Activated CD4-positive, CD25-positive, alpha-beta regulatory T cell treated with anti-CD3 and anti-CD28 coated beads, Interleukin-2, amount 50 U/mL, for 24 hours (primary cell): ENCODE measurements at regions not wholly inside any gene's neighbourhood (a gene's known extent, or its start where the extent isn't known, plus 50 kb on each side); places are given as distances from the start of the nearest gene placed in this dataset.

ENCODE experiments used
- ATAC-seq, 2 donors: fragments of 150-1000 bp; cut with Tn5 transposase; one replicate each; pipeline ENCODE4 v1.10.0; 2021; ENCODE audit warnings: mild to moderate bottlenecking in 1 of 2, moderate library complexity in 1 of 2

DNA sequence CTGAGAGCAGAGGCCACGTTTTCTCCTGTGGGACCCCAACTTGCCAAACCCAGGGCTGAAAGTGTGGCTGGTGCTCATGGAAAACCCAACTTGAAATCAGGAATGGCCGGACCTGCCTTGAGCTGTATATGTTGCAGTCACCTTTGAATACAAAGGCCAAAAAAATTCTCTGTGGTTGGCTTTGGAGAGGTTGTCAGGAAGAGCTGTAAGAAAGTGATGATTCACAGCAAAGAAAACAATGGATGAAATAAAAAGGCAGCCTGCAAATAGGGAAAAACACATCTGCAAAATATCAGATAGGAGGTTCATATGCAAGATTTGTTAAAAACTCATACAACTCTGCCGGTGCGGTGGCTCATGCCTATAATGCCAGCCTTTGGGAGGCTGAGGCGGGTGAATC, 715.8 kb downstream of the UQCRFS1 start:
- ATAC-seq: no peak

DNA sequence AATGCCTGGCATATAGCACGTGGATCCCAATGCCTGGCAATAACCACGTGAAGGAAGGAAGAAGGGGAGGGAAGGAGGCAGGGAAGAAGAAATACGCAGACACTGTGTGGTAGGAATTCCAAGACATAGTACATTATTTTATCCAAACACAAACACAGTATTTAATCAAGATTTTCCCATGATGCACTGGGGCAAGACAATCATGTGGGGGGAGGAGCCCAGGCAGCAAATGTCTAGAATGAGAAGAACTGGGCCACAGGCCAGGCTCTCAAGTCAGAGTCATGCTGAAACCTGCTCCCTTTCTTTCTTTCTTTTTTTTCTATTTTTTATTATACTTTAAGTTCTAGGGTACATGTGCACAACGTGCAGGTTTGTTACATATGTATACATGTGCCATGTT, 717.9 kb downstream of the UQCRFS1 start:
- ATAC-seq: no peak

DNA sequence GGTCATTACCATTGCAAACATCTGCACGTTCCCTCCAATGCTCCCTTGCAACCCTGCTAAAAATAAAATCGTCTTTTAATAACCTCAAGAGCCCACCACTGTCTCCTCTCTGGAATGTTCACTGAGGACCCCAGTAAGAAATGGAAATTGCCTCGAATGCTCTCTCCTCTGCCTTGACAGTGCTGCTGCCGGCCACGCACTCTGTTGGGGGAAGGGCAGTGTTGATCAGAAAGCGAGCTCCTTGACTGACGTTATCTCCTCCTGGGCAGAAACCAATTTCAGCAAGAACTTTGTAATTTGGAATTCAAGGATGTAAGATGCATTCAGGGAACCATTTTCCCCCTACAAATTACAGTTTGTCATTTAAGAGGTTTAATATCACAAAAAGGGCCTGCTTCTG, 718.5 kb downstream of the UQCRFS1 start:
- no peak for ATAC-seq

DNA sequence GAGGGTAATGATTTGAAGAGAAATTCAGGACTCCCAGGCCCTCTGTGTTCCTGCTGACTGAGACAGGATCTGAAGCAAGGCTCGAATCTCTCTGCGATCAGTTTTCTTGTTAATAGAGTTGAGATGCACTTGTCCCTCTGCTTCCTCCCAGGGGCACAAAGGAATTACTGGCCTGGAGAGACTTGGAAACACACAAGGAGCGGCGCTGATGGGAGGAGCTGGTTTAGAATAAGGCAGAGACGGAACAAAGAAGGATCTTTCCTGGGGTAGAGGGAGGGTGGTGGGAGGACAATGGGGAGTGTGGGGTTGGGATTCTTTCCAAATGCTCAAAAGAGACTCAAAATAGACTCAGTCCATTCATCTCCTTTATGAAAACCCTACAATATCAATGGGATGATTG, 719.1 kb downstream of the UQCRFS1 start:
- no peak for ATAC-seq

DNA sequence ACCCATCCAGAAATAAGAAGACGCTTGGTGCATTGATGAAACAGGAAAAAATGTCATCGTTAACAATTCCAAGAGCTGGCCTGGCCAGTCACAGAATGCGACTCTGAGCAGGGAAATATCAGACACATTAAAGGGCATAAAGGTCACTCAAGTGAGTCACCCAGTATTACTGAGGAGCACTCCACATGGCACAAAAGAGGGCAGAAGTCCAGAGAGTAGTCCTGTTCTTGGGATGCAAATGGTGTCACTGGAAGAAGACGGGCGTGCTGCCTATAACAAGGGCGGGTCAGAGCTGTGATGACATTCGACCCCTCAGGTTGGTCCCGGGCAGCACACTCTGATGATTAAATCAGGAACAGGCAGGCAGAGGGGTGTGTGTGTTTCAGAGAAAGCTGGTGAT, 720.3 kb downstream of the UQCRFS1 start:
- ATAC-seq: no peak

DNA sequence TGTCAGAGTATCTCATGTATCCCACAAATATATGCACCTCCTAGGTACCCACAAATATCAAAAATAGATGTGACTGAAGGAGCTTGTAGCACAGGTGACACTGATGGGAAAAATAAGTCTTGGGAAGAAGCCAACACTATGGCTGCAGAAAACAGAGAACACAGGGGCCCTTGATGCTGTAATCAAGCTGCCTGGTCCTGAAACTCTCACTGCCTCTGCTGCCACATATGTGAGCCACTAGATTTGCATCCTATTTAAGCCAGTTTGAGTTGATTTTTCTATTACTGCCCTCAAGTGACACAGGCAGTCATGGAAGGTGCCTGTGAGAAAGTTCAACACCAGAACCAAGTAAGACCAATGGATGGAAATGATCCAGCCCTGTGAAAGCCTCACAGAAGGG, 720.8 kb downstream of the UQCRFS1 start:
- ATAC-seq: no peak

DNA sequence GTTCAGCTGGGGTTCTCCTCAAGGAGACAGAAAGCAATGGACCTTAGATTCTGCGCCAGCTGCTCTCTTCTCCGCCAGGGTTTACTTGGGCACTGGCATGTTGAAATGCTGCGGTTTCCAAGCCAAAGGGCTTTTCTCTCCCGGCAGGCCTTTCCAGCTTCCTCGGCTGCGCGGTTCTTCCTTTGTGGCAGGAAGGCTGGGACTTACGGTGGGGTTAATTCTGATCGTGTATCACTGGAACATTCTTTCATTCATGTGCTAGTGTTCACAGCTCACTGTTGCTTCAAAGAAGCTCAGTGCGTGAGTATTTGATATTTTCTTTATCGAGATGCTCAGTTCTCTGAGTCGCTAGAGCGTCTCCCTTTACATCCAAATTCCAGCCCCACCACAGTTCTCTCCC, 723.2 kb downstream of the UQCRFS1 start:
- no peak for ATAC-seq

DNA sequence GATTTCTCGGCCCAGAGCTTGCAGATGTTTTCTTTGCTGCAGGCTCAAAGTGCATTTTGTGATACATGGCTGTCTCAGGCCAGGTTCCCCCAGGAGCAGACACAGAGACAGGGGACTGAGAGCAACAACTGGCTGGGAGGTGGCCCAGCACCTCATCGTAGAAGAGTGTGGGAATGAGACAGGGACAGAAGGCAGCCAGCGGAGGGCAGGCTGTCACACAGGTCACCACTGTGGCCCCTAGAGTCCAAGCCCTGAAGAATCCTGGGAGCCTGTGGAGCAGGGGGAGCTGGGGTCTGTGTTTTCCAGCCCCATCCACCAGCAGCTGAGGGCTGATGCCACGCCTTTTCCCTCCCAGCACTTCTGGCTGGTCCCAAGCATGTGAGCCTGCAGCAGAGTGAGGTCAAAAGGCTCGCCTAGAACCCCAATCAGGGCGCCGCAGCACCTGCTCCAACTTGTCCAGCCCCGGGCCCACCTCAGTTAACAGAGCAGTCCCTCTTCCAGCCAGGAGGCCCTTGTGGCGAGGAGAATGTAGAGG, 723.8 kb downstream of the UQCRFS1 start:
- ATAC-seq: no peak

DNA sequence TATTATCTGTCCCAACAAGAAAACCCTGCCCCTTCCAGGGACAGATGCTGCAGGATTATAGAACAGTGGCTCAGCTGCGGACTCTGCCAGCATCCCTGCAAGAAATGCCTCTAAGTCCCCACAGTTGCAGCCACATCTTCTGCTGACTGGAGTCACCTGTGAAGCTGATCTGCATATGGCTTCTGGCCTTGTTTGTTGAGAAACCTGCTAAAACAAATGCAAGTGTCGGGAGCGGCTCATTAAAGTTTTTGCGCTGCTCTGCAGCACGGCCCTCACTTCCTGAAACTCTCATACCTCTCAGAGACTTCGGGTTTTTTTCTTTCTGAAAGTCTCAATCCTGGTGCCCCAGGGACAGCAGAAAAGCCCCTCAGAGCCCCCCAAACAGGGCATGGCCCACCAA, 725.0 kb downstream of the UQCRFS1 start:
- ATAC-seq: no peak

DNA sequence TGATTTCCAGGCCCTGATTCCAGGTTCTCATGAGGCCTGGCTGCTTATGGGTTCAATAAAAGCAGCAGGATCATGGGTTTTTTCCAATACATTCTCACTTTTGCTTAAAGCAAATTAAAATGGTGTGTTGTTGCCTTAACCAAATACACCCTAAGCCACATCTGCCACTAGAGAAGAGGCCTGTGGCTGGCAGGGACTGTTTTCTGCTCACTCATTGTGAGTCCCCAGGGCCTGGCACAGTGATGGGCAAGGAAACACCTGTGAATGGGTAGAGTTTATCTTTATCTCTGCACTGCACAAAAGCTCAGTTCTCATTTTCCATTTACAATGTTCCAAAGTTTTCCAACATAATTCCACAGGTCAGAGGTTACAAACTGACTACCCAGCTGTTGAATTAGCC, 726.0 kb downstream of the UQCRFS1 start:
- ATAC-seq: no peak

DNA sequence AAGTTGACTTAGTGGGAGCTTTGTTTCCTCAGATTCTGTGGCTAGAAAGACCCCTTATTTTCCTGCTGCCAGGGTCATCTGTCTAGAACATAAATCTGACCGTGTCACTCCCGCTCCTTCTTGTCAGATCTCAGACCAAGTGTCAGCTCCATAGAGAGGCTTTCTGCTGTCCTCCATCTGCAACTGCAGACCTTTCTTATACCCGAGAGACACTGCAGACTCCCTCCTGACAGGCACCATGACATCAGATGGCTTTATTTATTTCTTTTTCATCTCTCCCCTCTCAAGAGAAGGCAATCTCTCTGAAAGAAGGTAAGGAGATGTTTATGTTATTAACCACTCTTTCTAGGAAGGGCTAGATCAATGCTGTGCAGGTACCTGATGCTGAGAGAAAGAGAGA, 726.5 kb downstream of the UQCRFS1 start:
- no peak for ATAC-seq

DNA sequence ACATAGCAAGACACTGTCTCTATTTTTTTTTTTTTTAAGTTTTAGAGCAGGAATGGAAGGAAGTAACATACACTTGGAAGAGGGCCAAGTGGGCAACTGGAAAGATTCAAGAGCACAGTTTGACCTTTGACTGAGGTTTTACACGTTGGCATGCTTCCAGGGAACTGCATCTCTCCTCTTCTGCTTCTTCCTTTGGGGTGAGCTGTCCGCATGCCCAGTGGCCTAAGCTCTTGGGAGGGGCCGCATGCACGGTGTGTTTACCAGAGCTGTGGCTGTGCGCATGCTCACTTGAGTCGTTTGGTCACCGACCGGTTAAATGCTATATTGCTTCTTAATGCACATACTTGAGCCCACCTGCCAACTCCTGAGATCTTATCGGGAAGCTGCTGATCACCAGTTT, 727.7 kb downstream of the UQCRFS1 start:
- ATAC-seq: no peak

DNA sequence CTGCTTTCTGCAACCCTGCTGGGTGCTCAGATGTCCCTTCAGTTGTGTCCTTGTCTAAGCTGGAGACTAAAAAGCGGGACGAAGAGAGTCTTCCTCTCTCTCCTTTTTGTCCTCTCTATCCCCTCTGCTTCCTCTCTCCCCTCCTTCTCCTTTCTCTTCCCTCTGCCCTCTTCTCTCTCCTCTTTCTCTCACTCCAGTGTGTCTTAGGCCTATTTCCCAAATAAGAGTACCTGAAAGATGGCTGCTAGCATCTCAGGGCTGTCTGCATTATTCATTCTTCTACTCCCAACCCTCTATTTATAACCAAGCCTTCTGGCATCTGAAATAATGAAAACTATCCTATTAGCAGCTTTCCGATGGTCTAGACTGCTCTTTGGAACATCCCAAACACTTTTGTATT, 729.8 kb downstream of the UQCRFS1 start:
- no peak for ATAC-seq

DNA sequence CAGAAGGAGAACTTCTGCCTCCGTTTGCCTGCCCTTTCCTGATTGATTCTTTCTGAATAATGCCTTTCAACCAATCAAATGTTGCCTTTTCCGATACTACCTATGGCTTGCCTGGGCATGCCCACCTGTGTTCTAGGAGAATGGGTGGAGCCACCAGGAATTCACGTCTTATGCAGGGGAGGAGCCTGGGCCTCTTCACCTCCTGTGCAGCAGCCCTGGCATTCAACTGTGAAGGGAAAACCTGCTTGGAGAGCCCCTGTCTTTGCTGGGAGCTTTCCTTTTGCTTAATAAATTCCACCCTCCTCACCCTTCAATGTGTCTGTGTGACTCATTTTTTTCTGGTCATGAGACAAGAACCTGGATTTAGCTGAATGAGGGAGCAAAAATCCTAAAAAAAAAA, 730.7 kb downstream of the UQCRFS1 start:
- no peak for ATAC-seq

DNA sequence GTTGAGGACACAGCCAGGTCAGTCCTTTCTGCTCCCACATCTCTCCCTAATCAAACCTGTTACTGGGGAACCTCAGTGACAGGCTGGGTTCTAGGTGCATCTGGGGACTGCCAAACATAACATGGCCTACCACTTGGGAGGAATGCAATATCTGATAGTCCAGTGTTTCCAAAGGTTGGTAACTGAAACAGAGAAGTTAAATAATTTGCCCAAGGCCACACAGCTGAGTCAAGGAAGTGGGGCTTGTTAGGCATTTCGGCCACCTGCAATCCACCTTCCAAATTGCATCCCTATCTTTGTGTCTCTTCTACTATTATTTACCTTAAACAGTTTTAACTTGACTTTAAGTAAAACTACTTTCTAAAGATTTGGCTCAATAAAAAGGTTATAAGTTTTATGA, 731.3 kb downstream of the UQCRFS1 start:
- no peak for ATAC-seq

DNA sequence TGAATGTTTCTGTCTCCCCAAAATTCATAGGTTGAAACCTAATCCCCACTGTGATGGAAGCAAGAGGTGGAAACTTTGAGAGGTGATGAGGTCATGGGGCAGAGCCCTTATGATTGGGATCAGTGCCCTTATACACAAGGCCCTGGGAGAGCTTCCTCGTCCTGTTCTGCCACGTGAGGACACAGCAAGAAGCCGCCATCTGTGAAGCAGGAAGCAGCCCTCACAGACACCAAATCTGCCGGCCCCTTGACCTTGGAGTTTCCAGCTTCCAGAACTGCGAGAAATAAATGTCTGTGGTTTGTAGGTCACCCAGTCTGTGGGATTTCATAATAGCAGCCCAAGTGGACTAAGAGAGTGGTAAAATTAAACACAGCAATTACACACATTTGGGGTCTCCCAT, 737.4 kb downstream of the UQCRFS1 start:
- no peak for ATAC-seq

DNA sequence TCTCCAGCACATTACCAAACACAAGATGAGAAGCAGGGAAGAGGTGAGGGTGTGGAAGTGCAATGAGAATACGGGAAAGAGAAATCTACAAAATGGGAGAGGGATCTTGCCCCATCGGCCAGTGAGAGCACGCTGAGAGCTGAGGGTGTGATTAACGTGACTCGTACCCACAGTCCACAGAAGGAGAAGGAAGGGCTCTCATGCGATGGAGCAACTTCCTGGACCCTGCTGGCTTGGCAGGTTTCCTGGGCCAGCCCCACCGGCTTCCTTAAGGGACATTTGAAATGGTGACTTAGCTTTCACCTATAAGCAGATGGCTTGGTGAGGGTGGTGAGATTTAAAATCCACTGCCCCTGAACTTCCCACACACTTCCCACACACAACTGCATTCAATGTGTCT, 740.1 kb downstream of the UQCRFS1 start:
- no peak for ATAC-seq

DNA sequence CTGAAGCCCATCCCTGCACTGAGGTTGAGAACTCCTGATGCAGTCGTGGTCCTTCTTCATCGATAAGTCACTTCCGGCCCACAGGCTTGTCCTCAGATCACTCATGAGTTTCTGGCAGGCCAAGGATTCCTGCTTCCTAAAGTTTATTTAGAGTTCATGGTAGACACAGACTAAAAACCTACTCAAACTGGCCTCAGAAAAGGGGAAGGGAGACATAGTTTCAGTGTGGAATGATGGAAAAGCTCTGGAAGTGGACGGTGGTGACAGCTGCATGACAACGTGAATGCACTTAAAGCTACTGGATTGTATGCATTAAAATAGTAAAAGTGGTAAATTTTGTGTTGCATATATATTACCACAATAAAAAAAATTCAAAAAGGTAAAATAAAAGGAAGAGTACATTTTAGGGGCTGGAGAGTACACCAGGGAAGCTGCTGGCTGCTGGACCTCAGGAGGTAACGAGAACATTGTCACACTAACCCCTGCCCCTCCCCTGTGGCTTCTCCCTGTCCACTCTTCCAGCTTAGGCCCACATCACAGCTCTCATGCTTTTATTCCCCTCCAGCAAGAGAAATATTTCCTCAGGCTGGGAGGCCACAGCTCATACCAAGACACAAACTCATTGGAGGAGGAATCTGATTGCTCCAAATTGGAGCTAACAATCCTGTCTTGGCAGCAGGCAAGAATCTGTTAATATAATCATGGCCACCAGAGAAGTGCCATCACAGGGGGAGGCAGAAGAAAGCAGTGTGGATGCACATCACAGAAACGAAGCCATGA, 741.0 kb downstream of the UQCRFS1 start:
- ATAC-seq: no peak

DNA sequence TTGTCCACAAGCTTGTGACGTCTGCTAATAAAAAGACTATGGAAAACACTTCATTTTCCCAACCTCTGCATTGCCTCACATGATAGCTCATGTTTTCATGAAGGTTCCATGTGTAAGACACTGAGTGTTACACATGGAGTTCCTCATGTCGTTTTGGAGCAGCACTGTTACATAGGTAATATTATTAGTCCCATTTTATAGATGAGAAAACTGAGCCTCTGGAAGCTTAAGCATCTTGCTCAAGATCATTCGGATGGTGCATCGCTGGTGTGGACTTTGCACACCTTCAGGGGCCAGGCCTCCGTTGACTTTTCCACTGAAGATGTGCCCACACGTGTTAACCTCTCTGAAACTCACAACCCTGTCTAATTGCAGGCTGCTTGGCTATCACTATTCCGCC, 743.4 kb downstream of the UQCRFS1 start:
- ATAC-seq: no peak

DNA sequence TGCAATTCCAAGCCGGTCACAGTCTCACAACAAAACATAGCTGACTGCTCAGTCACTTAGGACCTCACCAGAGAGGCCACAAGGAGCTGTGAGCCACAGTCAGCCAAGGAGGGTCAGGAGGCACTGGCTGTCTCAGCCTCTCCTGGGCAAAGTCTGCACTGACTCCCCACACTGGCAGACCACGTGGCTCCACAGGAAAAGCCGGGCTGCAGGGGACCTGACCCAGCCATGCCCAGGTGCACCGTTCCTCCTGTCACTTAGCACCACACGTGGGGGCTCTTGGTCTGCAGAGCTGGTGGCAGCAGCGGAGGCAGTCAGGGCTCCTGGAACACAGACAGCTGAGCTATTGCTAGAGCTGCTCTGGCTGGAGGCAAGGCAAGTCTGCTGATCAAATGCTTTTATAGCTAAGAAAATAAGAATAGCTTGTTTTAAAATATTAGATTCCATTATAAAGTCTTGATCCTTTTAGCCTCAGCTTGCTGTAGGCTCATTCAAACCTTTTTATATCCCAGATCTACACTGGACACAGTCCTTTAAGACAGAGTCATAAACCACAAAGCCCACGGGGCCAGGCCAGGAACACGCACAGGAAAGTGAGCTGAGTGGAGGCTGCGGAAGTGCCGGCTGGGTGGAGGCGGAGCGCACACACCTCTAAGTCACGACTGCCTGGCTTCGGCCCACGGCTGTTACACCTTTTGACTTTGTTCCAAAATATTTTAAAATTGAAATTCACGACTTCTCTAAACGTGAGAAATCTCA, 744.1 kb downstream of the UQCRFS1 start:
- peak; percentile 28 to 49 for ATAC-seq

DNA sequence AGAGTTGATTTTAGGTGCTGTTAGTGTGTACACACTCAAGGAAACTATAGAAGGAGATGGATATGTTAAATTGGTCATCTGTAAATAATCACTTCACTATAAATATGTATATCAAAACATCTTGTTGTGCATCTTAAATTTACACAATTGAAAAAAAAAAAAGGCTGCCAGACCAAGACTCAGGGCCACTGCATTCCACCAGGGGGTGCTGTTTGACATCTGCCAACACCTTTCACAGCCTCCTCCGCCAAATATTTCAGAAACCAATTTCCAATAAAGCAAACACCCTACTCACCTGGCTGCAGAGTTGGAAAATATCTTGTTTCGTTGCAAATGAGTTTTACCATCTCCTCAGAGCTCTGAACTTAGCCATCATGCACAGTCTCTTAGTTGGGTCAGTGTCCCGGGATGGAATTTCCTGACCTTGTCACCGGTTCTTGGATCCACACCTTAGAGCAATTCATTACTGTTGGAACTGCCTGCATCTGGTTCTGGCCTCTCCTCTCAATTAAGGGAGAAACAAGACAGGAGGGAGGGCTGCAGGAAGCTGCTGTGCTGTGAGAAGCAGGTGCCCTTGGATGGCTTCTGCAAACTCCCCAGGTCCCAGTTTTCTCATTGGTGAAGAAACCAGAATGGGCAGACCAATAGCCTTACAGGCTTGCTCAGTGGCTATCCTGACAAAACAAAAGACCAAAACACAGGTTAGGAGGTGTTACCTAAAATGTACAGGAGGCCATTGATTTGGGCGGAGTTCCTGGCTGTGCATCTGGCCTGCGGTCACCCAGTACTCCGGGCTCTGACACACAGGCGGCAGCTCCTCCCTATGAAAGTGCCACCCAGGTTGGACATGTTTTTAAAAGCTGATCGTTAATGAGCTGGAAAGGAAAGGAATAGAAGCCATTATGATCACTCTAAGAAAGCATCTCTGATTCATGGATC, 746.6 kb downstream of the UQCRFS1 start:
- no peak for ATAC-seq

DNA sequence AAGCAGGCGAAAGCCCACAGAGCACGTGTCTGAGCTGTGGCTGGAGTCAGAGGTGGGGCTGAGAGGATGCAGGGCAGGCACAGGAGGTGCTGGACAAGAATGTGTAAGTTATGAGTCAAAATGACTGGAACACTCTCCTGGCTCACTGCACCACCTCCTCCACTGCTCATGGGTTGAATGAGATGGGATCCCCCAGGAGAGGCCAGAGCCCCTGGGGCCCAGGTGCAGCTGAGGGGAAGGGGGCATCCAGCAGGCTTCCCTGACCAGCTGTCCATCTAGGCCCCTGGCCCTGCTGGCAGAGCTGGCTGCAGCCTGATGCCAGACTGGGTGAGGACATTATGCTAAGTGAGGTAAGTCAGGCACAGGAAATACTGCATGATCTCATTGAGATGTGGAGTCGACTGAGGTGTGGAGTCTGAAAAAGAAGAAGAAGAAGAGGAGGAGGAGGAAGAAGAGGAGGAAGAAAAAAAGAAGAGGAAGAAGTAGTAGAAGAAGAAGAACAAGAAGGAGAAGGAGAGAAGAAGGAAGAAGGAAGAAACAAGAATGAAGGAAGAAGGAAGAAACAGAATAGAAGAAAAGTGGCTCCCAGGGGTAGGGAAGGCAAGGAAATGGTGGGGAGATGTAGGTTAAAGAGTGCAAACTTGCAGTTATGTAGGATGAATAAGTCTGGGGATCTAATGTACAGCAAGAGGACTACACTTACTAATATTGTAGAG, 747.4 kb downstream of the UQCRFS1 start:
- peak in 1 of 2 donors; percentile 38 for ATAC-seq
